ENCODE measurements at regions not wholly inside any gene's neighbourhood (a gene's known extent, or its start where the extent isn't known, plus 50 kb on each side); places are given as distances from the start of the nearest gene placed in this dataset.

DNA sequence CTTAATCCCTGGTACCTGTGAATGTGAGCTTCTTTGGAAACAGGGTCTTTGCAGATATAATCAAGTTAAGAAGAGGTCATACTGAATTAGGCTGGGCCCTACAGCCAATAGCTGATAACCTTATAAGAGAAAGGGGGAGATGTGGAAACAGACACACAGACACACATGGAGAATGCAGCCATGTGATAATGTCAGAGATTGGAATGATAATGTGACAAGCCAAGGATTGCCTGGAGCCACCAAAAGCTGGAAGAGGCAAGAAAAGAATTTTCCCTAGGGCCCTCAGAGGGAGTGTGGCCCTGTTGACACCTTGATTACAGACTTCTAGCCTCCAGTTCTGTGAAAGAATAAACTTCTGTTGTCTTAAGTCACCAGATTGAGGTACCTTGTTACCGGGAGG, 114.5 kb upstream of the SOD1 start:
- TF ChIP-seq POLR2AphosphoS5 (IDR thresholded peaks at IDR 0.05; ENCODE audit: low read depth, low read length) (no peak), FOXP2 (optimal IDR thresholded peaks at IDR 0.05; ENCODE audit: borderline replicate concordance, extremely low read depth, extremely low read length, insufficient read depth) (no peak), SIN3A (IDR thresholded peaks at IDR 0.05; ENCODE audit: borderline replicate concordance, insufficient read depth, low read length) (no peak)
- TF ChIP-seq, protein P1, sequence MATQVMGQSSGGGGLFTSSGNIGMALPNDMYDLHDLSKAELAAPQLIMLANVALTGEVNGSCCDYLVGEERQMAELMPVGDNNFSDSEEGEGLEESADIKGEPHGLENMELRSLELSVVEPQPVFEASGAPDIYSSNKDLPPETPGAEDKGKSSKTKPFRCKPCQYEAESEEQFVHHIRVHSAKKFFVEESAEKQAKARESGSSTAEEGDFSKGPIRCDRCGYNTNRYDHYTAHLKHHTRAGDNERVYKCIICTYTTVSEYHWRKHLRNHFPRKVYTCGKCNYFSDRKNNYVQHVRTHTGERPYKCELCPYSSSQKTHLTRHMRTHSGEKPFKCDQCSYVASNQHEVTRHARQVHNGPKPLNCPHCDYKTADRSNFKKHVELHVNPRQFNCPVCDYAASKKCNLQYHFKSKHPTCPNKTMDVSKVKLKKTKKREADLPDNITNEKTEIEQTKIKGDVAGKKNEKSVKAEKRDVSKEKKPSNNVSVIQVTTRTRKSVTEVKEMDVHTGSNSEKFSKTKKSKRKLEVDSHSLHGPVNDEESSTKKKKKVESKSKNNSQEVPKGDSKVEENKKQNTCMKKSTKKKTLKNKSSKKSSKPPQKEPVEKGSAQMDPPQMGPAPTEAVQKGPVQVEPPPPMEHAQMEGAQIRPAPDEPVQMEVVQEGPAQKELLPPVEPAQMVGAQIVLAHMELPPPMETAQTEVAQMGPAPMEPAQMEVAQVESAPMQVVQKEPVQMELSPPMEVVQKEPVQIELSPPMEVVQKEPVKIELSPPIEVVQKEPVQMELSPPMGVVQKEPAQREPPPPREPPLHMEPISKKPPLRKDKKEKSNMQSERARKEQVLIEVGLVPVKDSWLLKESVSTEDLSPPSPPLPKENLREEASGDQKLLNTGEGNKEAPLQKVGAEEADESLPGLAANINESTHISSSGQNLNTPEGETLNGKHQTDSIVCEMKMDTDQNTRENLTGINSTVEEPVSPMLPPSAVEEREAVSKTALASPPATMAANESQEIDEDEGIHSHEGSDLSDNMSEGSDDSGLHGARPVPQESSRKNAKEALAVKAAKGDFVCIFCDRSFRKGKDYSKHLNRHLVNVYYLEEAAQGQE (IDR thresholded peaks at IDR 0.05; ENCODE audit: insufficient read depth in 1 of 2, low read depth in 2 of 2, low read length in 2 of 2), result no peak

DNA sequence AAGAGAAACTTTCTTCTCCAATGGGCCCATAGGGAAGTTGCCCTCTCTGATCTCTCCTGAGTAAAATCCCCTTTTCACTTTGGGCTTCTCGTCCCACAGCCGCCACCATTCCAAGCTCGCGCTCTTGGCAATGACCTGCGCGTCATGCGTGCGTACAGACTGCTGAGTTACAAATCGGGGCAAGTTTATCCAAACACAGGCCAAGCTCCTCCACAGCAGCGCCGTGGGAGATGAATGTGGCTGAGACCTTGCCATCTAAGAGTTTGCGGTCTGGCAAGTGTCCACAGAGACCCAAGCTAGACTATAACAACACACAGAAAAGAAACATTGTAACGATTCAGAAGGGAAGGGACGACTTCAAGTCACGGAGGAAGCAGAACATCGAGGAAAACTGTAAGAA, 116.3 kb upstream of the SOD1 start:
- TF ChIP-seq SIN3A (IDR thresholded peaks at IDR 0.05; ENCODE audit: borderline replicate concordance, insufficient read depth, low read length), result no peak
- no peak for TF ChIP-seq POLR2AphosphoS5 (IDR thresholded peaks at IDR 0.05; ENCODE audit: low read depth, low read length)
- TF ChIP-seq TAF1 (IDR thresholded peaks at IDR 0.05; ENCODE audit: borderline replicate concordance, insufficient read depth, low read length), result no peak
- TF ChIP-seq FOXP2 (optimal IDR thresholded peaks at IDR 0.05; ENCODE audit: borderline replicate concordance, extremely low read depth, extremely low read length, insufficient read depth), result no peak
- TF ChIP-seq, protein P1 (IDR thresholded peaks at IDR 0.05; ENCODE audit: insufficient read depth in 1 of 2, low read depth in 2 of 2, low read length in 2 of 2), result no peak

GRCh38 chr21:31538816-31539215, 120.7 kb upstream of the SOD1 start:
- TF ChIP-seq, protein P1 (IDR thresholded peaks at IDR 0.05; ENCODE audit: insufficient read depth in 1 of 2, low read depth in 2 of 2, low read length in 2 of 2), result no peak
- TF ChIP-seq TAF1 (IDR thresholded peaks at IDR 0.05; ENCODE audit: borderline replicate concordance, insufficient read depth, low read length) (no peak), SIN3A (IDR thresholded peaks at IDR 0.05; ENCODE audit: borderline replicate concordance, insufficient read depth, low read length) (no peak)

DNA sequence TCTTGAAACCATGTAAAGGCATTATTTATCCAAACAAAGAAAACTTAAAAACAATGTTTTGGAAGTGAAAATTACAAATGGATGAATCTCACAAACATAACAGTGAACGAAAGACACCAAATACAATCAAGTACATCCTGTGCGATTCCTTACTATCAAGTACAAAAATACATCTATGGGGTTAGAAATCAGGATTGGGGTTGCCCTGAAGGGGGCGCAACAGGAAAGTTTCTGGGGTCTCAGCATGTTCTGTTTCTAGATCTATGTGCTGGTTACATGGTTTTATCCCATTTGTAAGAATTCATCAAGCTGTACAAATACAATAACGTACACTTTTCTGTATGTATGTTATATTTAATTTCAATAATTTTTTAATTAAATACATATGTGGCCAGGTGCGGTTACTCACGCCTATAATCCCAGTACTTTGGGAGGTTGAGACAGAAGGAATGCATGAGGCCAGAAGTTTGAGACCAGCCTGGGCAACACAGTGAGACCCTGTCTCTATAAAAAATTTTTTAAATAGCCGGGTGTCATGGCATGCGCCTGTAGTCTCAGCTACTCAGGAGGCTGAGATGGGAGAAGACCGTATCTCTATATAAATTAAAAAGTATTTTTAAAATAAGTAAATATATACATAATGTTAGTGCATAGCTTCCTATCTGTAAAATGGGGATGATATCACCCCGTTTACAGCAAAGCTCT, 121.5 kb upstream of the SOD1 start:
- TF ChIP-seq, protein P1 (IDR thresholded peaks at IDR 0.05; ENCODE audit: insufficient read depth in 1 of 2, low read depth in 2 of 2, low read length in 2 of 2), result no peak
- TF ChIP-seq TAF1 (IDR thresholded peaks at IDR 0.05; ENCODE audit: borderline replicate concordance, insufficient read depth, low read length) (no peak), SIN3A (IDR thresholded peaks at IDR 0.05; ENCODE audit: borderline replicate concordance, insufficient read depth, low read length) (no peak), FOXP2 (optimal IDR thresholded peaks at IDR 0.05; ENCODE audit: borderline replicate concordance, extremely low read depth, extremely low read length, insufficient read depth) (no peak), POLR2AphosphoS5 (IDR thresholded peaks at IDR 0.05; ENCODE audit: low read depth, low read length) (no peak)

- TF ChIP-seq POLR2AphosphoS5 (IDR thresholded peaks at IDR 0.05; ENCODE audit: low read depth, low read length) (no peak), TAF1 (IDR thresholded peaks at IDR 0.05; ENCODE audit: borderline replicate concordance, insufficient read depth, low read length) (no peak), SIN3A (IDR thresholded peaks at IDR 0.05; ENCODE audit: borderline replicate concordance, insufficient read depth, low read length) (no peak), FOXP2 (optimal IDR thresholded peaks at IDR 0.05; ENCODE audit: borderline replicate concordance, extremely low read depth, extremely low read length, insufficient read depth) (no peak)
- TF ChIP-seq, protein P1 (IDR thresholded peaks at IDR 0.05; ENCODE audit: insufficient read depth in 1 of 2, low read depth in 2 of 2, low read length in 2 of 2), result no peak
Observed at GRCh38 chr21:31536138-31536537, 123.4 kb upstream of the SOD1 start.

Measured in PFSK-1 (cell line).